Subcutaneous abdominal adipose tissue (tissue), 5 donors: ENCODE measurements at regions not wholly inside any gene's neighbourhood (a gene's known extent, or its start where the extent isn't known, plus 50 kb on each side); places are given as distances from the start of the nearest gene placed in this dataset.
"Not testable (repeated sequence)": the region's sequence is repeated elsewhere in the genome, so short reads cannot be mapped to it uniquely, and the experiment has no call there.

ENCODE experiments used
- H3K27ac ChIP-seq: one replicate; pipeline ENCODE4 v1.7.0; 2013; ENCODE audit warnings: low read depth, mild to moderate bottlenecking, inconsistent platforms, low read length, moderate library complexity
- H3K27me3 ChIP-seq, 5 donors: one replicate each; pipeline ENCODE4 v1.7.0; 2013; ENCODE audit warnings: low read length in 5 of 5, inconsistent platforms in 1 of 5; ENCODE audit not compliant: control insufficient read depth in 5 of 5, insufficient read depth in 4 of 5
- H3K36me3 ChIP-seq, 5 donors: one replicate each; pipeline ENCODE4 v1.7.0; 2013; ENCODE audit warnings: low read length in 5 of 5; ENCODE audit not compliant: control insufficient read depth in 5 of 5, insufficient read depth in 5 of 5
- H3K4me1 ChIP-seq, 5 donors: one replicate each; pipeline ENCODE4 v1.7.0; 2013; ENCODE audit warnings: low read length in 5 of 5, mild to moderate bottlenecking in 3 of 5, moderate library complexity in 1 of 5; ENCODE audit not compliant: control insufficient read depth in 5 of 5, insufficient read depth in 5 of 5
- H3K4me3 ChIP-seq, 5 donors: one replicate each; pipeline ENCODE4 v1.7.0; 2013; ENCODE audit warnings: low read length in 5 of 5, low read depth in 1 of 5
- H3K9ac ChIP-seq, 5 donors: one replicate each; pipeline ENCODE4 v1.7.0; 2013; ENCODE audit warnings: low read length in 5 of 5, mild to moderate bottlenecking in 4 of 5, moderate library complexity in 3 of 5
- H3K9me3 ChIP-seq, 5 donors: one replicate each; pipeline ENCODE4 v1.7.0; 2013; ENCODE audit warnings: low read length in 5 of 5; ENCODE audit not compliant: control insufficient read depth in 5 of 5
- donor health status: healthy.
- donor health status: healthy.
- donor health status: healthy.
- donor health status: healthy.
- donor health status: healthy.

DNA sequence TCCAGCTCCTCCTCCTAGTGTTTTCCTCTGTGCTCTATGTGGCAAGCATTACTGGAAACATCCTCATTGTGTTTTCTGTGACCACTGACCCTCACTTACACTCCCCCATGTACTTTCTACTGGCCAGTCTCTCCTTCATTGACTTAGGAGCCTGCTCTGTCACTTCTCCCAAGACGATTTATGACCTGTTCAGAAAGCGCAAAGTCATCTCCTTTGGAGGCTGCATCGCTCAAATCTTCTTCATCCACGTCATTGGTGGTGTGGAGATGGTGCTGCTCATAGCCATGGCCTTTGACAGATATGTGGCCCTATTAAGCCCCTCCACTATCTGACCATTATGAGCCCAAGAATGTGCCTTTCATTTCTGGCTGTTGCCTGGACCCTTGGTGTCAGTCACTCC is 64.0 kb downstream of the OR4F15 start:
- not testable (repeated sequence) for H3K9me3 ChIP-seq, H3K27ac ChIP-seq, H3K9ac ChIP-seq, H3K4me3 ChIP-seq, H3K4me1 ChIP-seq, H3K36me3 ChIP-seq, H3K27me3 ChIP-seq

DNA sequence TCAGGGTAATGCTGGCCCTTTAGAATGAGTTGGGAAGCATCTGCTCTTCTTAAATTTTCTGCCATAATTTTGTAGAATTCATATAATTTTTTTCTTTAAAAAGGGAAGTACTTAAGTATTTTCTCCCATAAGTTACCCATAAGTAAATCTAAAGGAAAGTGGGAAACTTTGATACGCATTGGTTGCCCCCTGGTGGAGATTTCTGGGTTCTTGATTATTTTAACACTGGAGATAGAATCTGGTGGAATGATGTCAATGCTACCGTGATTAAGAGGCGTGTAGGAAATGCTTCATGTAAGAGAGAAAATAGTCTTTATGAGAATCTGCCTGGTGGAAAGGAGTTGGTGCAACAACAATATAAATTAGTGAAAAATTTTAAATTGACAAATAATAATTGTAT is 65.6 kb downstream of the OR4F15 start:
- not testable (repeated sequence) for H3K4me3 ChIP-seq, H3K9me3 ChIP-seq, H3K36me3 ChIP-seq, H3K9ac ChIP-seq, H3K27me3 ChIP-seq, H3K27ac ChIP-seq, H3K4me1 ChIP-seq

DNA sequence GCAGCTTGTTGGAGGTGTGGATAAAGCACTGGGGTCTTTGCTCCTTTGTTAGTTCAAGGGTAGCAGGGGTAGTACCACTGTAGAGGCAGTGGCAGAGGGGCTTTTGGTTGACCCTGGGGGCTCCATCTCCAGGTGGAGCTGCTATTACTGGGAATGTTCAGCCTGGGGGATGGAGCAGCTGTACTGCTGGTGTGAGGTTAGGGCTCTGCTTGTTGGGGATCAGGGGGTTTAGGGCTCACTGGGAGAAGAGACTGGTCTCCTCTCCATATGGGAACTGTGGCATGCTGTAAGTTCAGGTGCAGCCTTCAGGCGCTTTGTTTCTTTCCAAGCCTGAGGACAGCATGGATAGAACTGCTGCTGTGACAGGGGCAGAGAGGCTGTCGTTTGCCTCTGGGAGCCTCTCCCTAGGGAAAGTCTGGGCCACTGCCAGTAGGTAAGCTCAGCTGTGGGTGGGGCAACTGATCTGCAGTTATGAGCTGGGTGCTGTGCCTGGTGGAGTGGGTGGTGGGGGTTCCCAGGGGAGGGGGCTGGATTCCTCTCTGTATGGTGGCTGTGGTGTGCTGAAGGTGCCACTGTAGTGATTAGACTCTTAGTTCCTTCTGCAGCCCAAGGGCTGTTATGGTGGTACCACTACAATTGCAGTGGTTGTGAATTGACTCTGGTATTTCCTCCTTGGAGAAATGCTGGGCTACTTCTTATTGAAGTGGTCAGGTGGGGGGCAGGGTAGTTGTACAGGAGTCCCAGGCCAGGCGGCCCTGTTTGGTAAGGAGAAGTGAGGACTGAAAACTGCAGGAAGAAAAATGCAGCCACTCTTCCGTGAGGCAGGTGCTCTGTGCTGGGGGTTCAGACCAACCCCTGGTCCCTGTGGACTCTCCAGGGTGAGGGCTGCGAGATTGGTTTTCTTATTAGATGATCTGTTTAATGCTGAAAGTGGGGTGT is 100.6 kb downstream of the OR4F15 start:
- H3K27me3 ChIP-seq, H3K9ac ChIP-seq, H3K27ac ChIP-seq, H3K9me3 ChIP-seq, H3K4me1 ChIP-seq, H3K36me3 ChIP-seq, H3K4me3 ChIP-seq: not testable (repeated sequence)

GRCh38 chr15:101924554-101924953 is 112.6 kb downstream of the OR4F15 start:
- H3K27ac ChIP-seq, H3K4me3 ChIP-seq, H3K4me1 ChIP-seq, H3K27me3 ChIP-seq, H3K9ac ChIP-seq, H3K36me3 ChIP-seq, H3K9me3 ChIP-seq: not testable (repeated sequence)

- not testable (repeated sequence) for H3K4me3 ChIP-seq, H3K36me3 ChIP-seq, H3K9me3 ChIP-seq, H3K27ac ChIP-seq, H3K4me1 ChIP-seq, H3K9ac ChIP-seq, H3K27me3 ChIP-seq
These were observed 122.5 kb downstream of the OR4F15 start for GRCh38 chr15:101934506-101934905.

- not testable (repeated sequence) for H3K9ac ChIP-seq
These were observed 125.4 kb downstream of the OR4F15 start for GRCh38 chr15:101937362-101937761.

DNA sequence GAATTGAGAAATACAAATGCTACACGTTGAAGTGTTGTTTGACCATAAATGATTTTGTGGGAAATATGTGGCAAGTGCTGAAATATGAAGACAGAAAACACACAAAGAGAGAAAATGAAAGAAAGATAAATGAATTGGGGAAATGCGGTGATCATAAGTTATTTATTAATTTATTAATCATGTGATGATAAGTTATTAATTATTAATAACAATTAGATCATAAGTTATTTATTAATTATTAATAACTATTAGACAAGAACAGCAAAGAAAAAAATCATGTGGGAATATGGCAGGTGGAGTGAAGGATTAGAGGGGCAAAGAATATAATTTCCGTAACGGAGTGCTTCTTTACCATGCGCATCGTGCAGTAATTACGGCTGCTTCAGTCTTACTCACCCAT is 126.6 kb downstream of the OR4F15 start:
- not testable (repeated sequence) for H3K9me3 ChIP-seq, H3K4me3 ChIP-seq, H3K27me3 ChIP-seq, H3K9ac ChIP-seq, H3K27ac ChIP-seq, H3K36me3 ChIP-seq, H3K4me1 ChIP-seq

More at GRCh38 chr15:101937362-101937761, 125.4 kb downstream of the OR4F15 start:
- H3K27ac ChIP-seq, H3K4me3 ChIP-seq, H3K36me3 ChIP-seq, H3K4me1 ChIP-seq, H3K27me3 ChIP-seq, H3K9me3 ChIP-seq: not testable (repeated sequence)

DNA sequence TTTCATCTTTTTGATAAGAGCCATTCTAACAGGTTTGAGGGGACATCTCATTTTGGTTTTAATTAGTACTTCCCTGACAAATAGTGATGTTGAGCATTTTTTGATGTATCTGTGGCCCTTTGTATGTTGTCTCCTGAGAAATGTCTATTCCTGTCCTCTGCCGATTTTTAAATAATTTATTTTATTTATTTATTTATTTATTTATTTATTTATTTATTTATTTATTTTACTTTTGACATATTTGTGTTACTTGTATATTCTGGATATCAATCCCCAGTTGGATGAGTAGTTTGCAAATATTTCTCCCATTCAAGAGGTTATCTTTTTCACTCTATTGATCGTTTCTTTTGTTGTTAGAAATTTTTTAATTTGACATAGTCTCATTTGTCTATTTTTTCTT is 133.9 kb downstream of the OR4F15 start:
- not testable (repeated sequence) for H3K36me3 ChIP-seq, H3K4me3 ChIP-seq, H3K4me1 ChIP-seq, H3K9ac ChIP-seq, H3K27me3 ChIP-seq, H3K27ac ChIP-seq, H3K9me3 ChIP-seq

DNA sequence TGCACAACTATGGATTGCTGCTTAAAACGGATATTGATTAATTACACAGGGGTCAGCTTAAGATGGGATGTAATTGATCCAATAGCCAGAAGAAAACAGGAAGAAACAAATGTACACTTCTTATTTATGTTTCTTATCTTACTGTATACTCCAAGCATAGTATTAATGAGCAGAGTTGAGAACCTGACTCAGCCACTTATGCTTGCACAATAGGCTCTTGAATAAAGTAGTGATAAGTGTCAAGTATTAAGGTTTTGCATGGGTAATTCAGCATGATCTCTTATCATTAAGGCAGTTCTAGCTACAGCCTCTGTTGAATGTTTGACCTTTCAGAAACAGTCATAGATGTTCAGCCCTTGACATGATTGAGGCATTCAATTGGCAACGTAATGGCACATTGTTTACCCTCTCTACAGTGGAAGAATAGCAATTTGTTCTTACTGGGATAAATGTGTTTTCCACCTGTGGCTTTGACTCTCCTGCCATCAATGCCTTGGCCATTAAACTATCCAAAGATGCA is 136.5 kb downstream of the OR4F15 start:
- not testable (repeated sequence) for H3K4me1 ChIP-seq, H3K9me3 ChIP-seq, H3K27ac ChIP-seq, H3K4me3 ChIP-seq, H3K27me3 ChIP-seq, H3K36me3 ChIP-seq, H3K9ac ChIP-seq

GRCh38 chr15:101949380-101950065 is 137.5 kb downstream of the OR4F15 start:
- not testable (repeated sequence) for H3K9me3 ChIP-seq, H3K9ac ChIP-seq, H3K27me3 ChIP-seq, H3K27ac ChIP-seq, H3K36me3 ChIP-seq, H3K4me1 ChIP-seq, H3K4me3 ChIP-seq
